Testis (tissue), 2 donors: ENCODE measurements at regions not wholly inside any gene's neighbourhood (a gene's known extent, or its start where the extent isn't known, plus 50 kb on each side); places are given as distances from the start of the nearest gene placed in this dataset.

ENCODE experiments used
- DNase-seq: peaks from one replicate; pipeline ENCODE4 v3.0.0-alpha.2; 2019
- H3K27ac ChIP-seq, 2 donors: fragments of 200-600 bp; sonication (generic); one replicate each; pipeline ENCODE4 v1.5.1; 2019
- H3K27me3 ChIP-seq: fragments of 200-600 bp; sonication (generic); one replicate; pipeline ENCODE4 v1.5.1; 2019
- H3K36me3 ChIP-seq: fragments of 200-600 bp; sonication (generic); one replicate; pipeline ENCODE4 v1.5.1; 2017; ENCODE audit warnings: low read depth; ENCODE audit errors: missing control alignments
- H3K4me1 ChIP-seq: fragments of 200-600 bp; sonication (generic); one replicate; pipeline ENCODE4 v1.5.1; 2019
- H3K4me3 ChIP-seq, 2 donors: fragments of 200-600 bp; sonication (generic); one replicate each; pipeline ENCODE4 v1.5.1; 2017 to 2019
- H3K9me3 ChIP-seq: fragments of 200-600 bp; sonication (generic); one replicate; pipeline ENCODE4 v1.5.1; 2017
- CTCF ChIP-seq, 3 experiments: fragments of 450-650 bp in 2 of 3; fragments of 200-600 bp in 1 of 3; sonication (generic) in 1 of 3; IDR thresholded peaks; one replicate each; pipeline ENCODE4 v1.5.1; 2016 to 2019; ENCODE audit warnings: antibody characterized with exemption in 3 of 3, mild to moderate bottlenecking in 2 of 3, moderate library complexity in 1 of 3
- POLR2A ChIP-seq: fragments of 450-650 bp; IDR thresholded peaks from one replicate; pipeline ENCODE4 v1.6.1; 2017; ENCODE audit warnings: antibody characterized with exemption, mild to moderate bottlenecking, moderate library complexity
- WGBS, 2 donors: methylation state at CpG; one replicate each; pipeline ENCODE4 v1.1.5; 2018; 5-methylcytosine and 5-hydroxymethylcytosine counted together
- intact Hi-C: fragments of 100-400 bp; cut with DNase I; formaldehyde crosslinking; loops from one replicate; pipeline ENCODE4 v1.15.1; 2023; ENCODE audit warnings: low total_unique reads

GRCh38 chr2:120785228-120785966 lies 49.7 kb downstream of the GLI2 start:
- TF ChIP-seq CTCF (IDR thresholded peaks at IDR 0.05) (no peak), POLR2A (no peak)
- 81 to 94% methylated on average over 3 to 10 of the region's 10 CpGs for WGBS, 2 donors
- no peak for DNase-seq
- H3K9me3 ChIP-seq: no peaks in the 10 kb centered on the region
- H3K36me3 ChIP-seq: no peaks in the 10 kb centered on the region
- H3K27ac ChIP-seq: no peak overlapping the region
- H3K4me1 ChIP-seq: peaks cover 34% of the 10 kb centered on the region
- intact Hi-C loops: no loop called here
- no peaks in the 10 kb centered on the region for H3K27me3 ChIP-seq
- H3K4me3 ChIP-seq: no peak overlapping the region

GRCh38 chr2:120786038-120786960 lies 50.6 kb downstream of the GLI2 start:
- Histone ChIP-seq H3K27me3 (no peaks in the 10 kb centered on the region), H3K36me3 (no peaks in the 10 kb centered on the region), H3K4me3 (no peak overlapping the region), H3K27ac (no peak overlapping the region), H3K4me1 (peaks cover 26% of the 10 kb centered on the region), H3K9me3 (no peaks in the 10 kb centered on the region)
- TF ChIP-seq CTCF (IDR thresholded peaks at IDR 0.05) (no peak), POLR2A (no peak)
- DNase-seq: no peak
- intact Hi-C loops: no loop called here
- 90% methylated on average over 10 to 13 of the region's 13 CpGs for WGBS, 2 donors

GRCh38 chr2:120787111-120787821 lies 51.6 kb downstream of the GLI2 start:
- intact Hi-C loops: no loop called here
- Histone ChIP-seq H3K4me1 (peaks cover 26% of the 10 kb centered on the region), H3K27me3 (no peaks in the 10 kb centered on the region), H3K9me3 (no peaks in the 10 kb centered on the region), H3K27ac (no peak overlapping the region), H3K4me3 (no peak overlapping the region), H3K36me3 (no peaks in the 10 kb centered on the region)
- no peak for DNase-seq
- WGBS, 2 donors: 60 to 67% methylated on average over 13 to 15 of the region's 15 CpGs
- TF ChIP-seq CTCF (IDR thresholded peaks at IDR 0.05) (no peak), POLR2A (no peak)

GRCh38 chr2:120787822-120788700 lies 52.4 kb downstream of the GLI2 start:
- H3K27me3 ChIP-seq: no peaks in the 10 kb centered on the region
- 65 to 72% methylated on average over 10 of the region's 10 CpGs for WGBS, 2 donors
- intact Hi-C loops: no loop called here
- TF ChIP-seq POLR2A: no peak
- no peaks in the 10 kb centered on the region for H3K9me3 ChIP-seq
- H3K27ac ChIP-seq: no peak overlapping the region
- H3K4me3 ChIP-seq: no peak overlapping the region
- H3K36me3 ChIP-seq: no peaks in the 10 kb centered on the region
- H3K4me1 ChIP-seq: peaks cover 23% of the 10 kb centered on the region
- DNase-seq: no peak
